HepG2 (cell line): ENCODE measurements at regions not wholly inside any gene's neighbourhood (a gene's known extent, or its start where the extent isn't known, plus 50 kb on each side); places are given as distances from the start of the nearest gene placed in this dataset.

ENCODE experiments used
- ATAC-seq: fragments of 200-7000 bp; cut with Tn5 transposase; 3 replicates; pipeline ENCODE4 v1.9.1; 2020; ENCODE audit warnings: mild to moderate bottlenecking, moderate library complexity
- BruUV-seq: library from RNA; stranded (reverse); fragments of 400-500 nt; replicated peaks from 2 replicates; lab custom pipeline; 2021; lab: Mats Ljungman, UMichigan
- CTCF ChIA-PET: fragments of 300-600 bp; formaldehyde crosslinking; extraction: SDS; loops from one replicate; lab custom pipeline; 2021; ENCODE audit warnings: low total read pairs, inconsistent platforms, low intra/inter-chr PET ratio; lab: Yijun Ruan, JAX
- POLR2A ChIA-PET: fragments of 350-600 bp; sonication (Branson Sonifier 250); formaldehyde crosslinking; loops from one replicate; lab custom pipeline; 2020; ENCODE audit warnings: antibody characterized with exemption, inconsistent platforms; lab: Yijun Ruan, JAX
- DNase-seq: peaks from one replicate; pipeline ENCODE4 v3.0.0-alpha.2; 2015; ENCODE audit warnings: low spot score
- FAIRE-seq: peaks from 3 replicates; lab custom pipeline; 2011; peaks lifted over from hg19 to GRCh38; lab: Jason Lieb, UNC
- H2AFZ ChIP-seq: one replicate; pipeline ENCODE4 v1.6.1; 2011; ENCODE audit warnings: low read length, inconsistent platforms
- H3K27ac ChIP-seq: fragments of 300-600 bp; 3 replicates; pipeline ENCODE4 v1.8.0; 2011; ENCODE audit warnings: mixed run types, mild to moderate bottlenecking, mixed read lengths, low read length, inconsistent platforms; ENCODE audit not compliant: insufficient read depth; ENCODE audit errors: extremely low read length
- H3K27me3 ChIP-seq, 2 experiments: fragments of 200-600 bp in 1 of 2; 2 replicates in 1 of 2; 3 replicates in 1 of 2; pipeline versions ENCODE4 v1.6.0 to v1.8.0; 2011; ENCODE audit warnings: low read length in 2 of 2, mild to moderate bottlenecking in 2 of 2, moderate library complexity in 2 of 2, inconsistent platforms in 1 of 2; ENCODE audit not compliant: insufficient read depth in 2 of 2, control insufficient read depth in 1 of 2
- H3K36me3 ChIP-seq, 2 experiments: fragments of 200-600 bp in 1 of 2; replicated peaks in 1 of 2; 2 replicates in 1 of 2; 3 replicates in 1 of 2; pipeline versions ENCODE4 v1.5.1 to v1.8.0; 2011; ENCODE audit warnings: low read length in 2 of 2, inconsistent platforms in 1 of 2; ENCODE audit not compliant: insufficient read depth in 2 of 2, control insufficient read depth in 1 of 2
- H3K4me1 ChIP-seq: 2 replicates; pipeline ENCODE4 v1.5.1; 2012; ENCODE audit warnings: low read length, inconsistent platforms; ENCODE audit not compliant: insufficient read depth
- H3K4me2 ChIP-seq: 2 replicates; pipeline ENCODE4 v1.6.0; 2011; ENCODE audit warnings: low read depth, low read length, inconsistent platforms
- H3K4me3 ChIP-seq, 3 experiments: fragments of 200-600 bp in 1 of 3; sonication (generic), shearing (Covaris generic) in 1 of 3; replicated peaks in 1 of 3; 2 replicates each; pipeline ENCODE4 v1.5.1; 2011 to 2016; ENCODE audit warnings: low read length in 3 of 3, inconsistent platforms in 2 of 3, low read depth in 2 of 3, mild to moderate bottlenecking in 2 of 3, control low read depth in 1 of 3, mixed read lengths in 1 of 3; ENCODE audit not compliant: insufficient read depth in 1 of 3
- H3K79me2 ChIP-seq: one replicate; pipeline ENCODE4 v1.6.1; 2011; ENCODE audit warnings: low read length, inconsistent platforms; ENCODE audit not compliant: insufficient read depth
- H3K9ac ChIP-seq: 2 replicates; pipeline ENCODE4 v1.6.0; 2011; ENCODE audit warnings: mild to moderate bottlenecking, low read depth, low read length, inconsistent platforms; ENCODE audit not compliant: insufficient read depth
- H3K9me3 ChIP-seq: 2 replicates; pipeline ENCODE4 v1.5.1; 2012; ENCODE audit warnings: mild to moderate bottlenecking, low read length
- H4K20me1 ChIP-seq: 2 replicates; pipeline ENCODE4 v1.6.0; 2011; ENCODE audit warnings: inconsistent platforms, mild to moderate bottlenecking, low read length, moderate library complexity; ENCODE audit not compliant: insufficient read depth
- ADNP ChIP-seq: sonication (generic); formaldehyde crosslinking; IDR thresholded peaks from 2 replicates; pipeline ENCODE4 v1.4.0; 2020; ENCODE audit warnings: missing genetic modification reagents
- FOXO1 ChIP-seq: sonication (generic); formaldehyde crosslinking; IDR thresholded peaks from 2 replicates; pipeline ENCODE4 v1.4.0; 2020; ENCODE audit warnings: missing genetic modification reagents
- GABPA ChIP-seq, 2 experiments: IDR thresholded peaks; 2 replicates each; pipeline ENCODE4 v1.6.1; 2011 to 2016; ENCODE audit warnings: low read depth in 2 of 2, low read length in 1 of 2, missing biosample characterization in 1 of 2, missing genetic modification characterization in 1 of 2
- NCOA1 ChIP-seq: sonication (generic); formaldehyde crosslinking; IDR thresholded peaks from 2 replicates; pipeline ENCODE4 v1.9.0; 2021; ENCODE audit warnings: missing genetic modification reagents
- NR3C1 ChIP-seq: sonication (generic); formaldehyde crosslinking; IDR thresholded peaks from 2 replicates; pipeline ENCODE4 v1.4.0; 2020; ENCODE audit warnings: missing genetic modification reagents
- RXRB ChIP-seq: IDR thresholded peaks from 2 replicates; pipeline ENCODE4 v1.6.1; 2016; ENCODE audit warnings: borderline replicate concordance, missing genetic modification reagents, missing compliant biosample characterization
- TOPORS ChIP-seq: sonication (generic); formaldehyde crosslinking; IDR thresholded peaks from 2 replicates; pipeline ENCODE4 v1.8.0; 2023; ENCODE audit warnings: mild to moderate bottlenecking, missing genetic modification reagents
- ZNF205 ChIP-seq: IDR thresholded peaks from 2 replicates; pipeline ENCODE4 v1.6.1; 2018; ENCODE audit warnings: missing biosample characterization, missing genetic modification reagents
- ZNF556 ChIP-seq: sonication (generic); formaldehyde crosslinking; IDR thresholded peaks from 2 replicates; pipeline ENCODE4 v1.4.0; 2020; ENCODE audit warnings: mild to moderate bottlenecking, missing genetic modification reagents, borderline replicate concordance
- ZNF605 ChIP-seq: sonication (generic); formaldehyde crosslinking; IDR thresholded peaks from 2 replicates; pipeline ENCODE4 v1.8.0; 2022; ENCODE audit warnings: mild to moderate bottlenecking, missing genetic modification reagents
- ZNF703 ChIP-seq: sonication (generic); formaldehyde crosslinking; IDR thresholded peaks from 2 replicates; pipeline ENCODE4 v1.5.1; 2020; ENCODE audit warnings: missing genetic modification reagents, mild to moderate bottlenecking, moderate library complexity, borderline replicate concordance
- ZNF777 ChIP-seq: sonication (generic); formaldehyde crosslinking; IDR thresholded peaks from 2 replicates; pipeline ENCODE4 v1.4.0; 2020; ENCODE audit warnings: missing genetic modification reagents
- ZNF83 ChIP-seq: sonication (generic); formaldehyde crosslinking; IDR thresholded peaks from 2 replicates; pipeline ENCODE4 v1.4.0; 2020; ENCODE audit warnings: missing genetic modification reagents, mild to moderate bottlenecking, borderline replicate concordance
- ZSCAN12 ChIP-seq: sonication (generic); formaldehyde crosslinking; IDR thresholded peaks from 2 replicates; pipeline ENCODE4 v1.9.0; 2021; ENCODE audit warnings: mild to moderate bottlenecking, missing genetic modification reagents
- WGBS: methylation state at CpG from one replicate; pipeline ENCODE4 v1.1.6; 2017; ENCODE audit warnings: low lambda C conversion rate; 5-methylcytosine and 5-hydroxymethylcytosine counted together
- in situ Hi-C: cut with HindIII; loops from 2 replicates; pipeline ENCODE4 v1.10.0; 2017; ENCODE audit warnings: low pct_unique_long_range_greater_than_20kb; ENCODE audit not compliant: extremely low pct_ligation_motif_present
- intact Hi-C: fragments of 100-400 bp; cut with micrococcal nuclease; formaldehyde crosslinking; loops from one replicate; pipeline ENCODE4 v1.10.0; 2022; ENCODE audit not compliant: unreplicated experiment
- TF ChIP-seq, protein P1 (sequence below): sonication (generic); formaldehyde crosslinking; conservative IDR thresholded peaks from 2 replicates; pipeline ENCODE4 v1.4.0; 2020; ENCODE audit warnings: missing genetic modification reagents

DNA sequence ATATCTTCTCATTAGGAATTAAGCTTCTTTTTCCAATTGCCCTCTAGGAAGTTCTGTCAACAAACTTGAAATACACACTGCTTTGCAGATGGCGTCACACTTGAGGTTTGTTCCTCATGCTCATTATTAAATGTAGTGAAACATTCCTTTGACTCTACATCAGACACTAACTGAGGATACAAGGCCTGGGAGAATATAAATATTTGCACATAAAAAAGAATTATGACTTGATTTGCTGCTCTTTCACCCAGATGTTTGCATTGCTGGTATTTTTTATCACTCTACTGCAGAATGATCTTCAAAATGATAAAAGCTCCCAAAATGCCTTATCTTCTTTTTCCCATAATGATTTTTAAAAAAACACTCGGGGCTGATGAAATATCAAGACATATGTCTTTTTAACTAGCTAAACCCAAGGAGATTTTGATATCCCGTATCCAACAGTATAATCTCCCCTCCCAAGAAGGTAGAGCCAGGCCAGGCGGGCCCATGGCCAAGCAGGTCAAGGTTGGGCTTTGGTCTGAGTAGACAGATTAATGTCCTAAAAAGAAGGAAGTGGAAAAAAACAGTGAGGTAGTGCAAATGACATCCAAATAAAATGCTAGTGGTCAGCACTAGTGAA is 264.6 kb downstream of the HHIPL2 start:
- BruUV-seq: no TSS peak
- TF ChIP-seq ZSCAN12 (CRISPR knock-in tag): no peak
- no peak for TF ChIP-seq ZNF556 (CRISPR knock-in tag)
- TF ChIP-seq, protein P1, sequence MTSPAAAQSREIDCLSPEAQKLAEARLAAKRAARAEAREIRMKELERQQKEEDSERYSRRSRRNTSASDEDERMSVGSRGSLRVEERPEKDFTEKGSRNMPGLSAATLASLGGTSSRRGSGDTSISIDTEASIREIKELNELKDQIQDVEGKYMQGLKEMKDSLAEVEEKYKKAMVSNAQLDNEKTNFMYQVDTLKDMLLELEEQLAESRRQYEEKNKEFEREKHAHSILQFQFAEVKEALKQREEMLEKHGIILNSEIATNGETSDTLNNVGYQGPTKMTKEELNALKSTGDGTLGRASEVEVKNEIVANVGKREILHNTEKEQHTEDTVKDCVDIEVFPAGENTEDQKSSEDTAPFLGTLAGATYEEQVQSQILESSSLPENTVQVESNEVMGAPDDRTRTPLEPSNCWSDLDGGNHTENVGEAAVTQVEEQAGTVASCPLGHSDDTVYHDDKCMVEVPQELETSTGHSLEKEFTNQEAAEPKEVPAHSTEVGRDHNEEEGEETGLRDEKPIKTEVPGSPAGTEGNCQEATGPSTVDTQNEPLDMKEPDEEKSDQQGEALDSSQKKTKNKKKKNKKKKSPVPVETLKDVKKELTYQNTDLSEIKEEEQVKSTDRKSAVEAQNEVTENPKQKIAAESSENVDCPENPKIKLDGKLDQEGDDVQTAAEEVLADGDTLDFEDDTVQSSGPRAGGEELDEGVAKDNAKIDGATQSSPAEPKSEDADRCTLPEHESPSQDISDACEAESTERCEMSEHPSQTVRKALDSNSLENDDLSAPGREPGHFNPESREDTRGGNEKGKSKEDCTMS: no peak
- TF ChIP-seq NR3C1: no peak
- no peak for TF ChIP-seq GABPA (IDR thresholded peaks at IDR 0.05; ENCODE audit: low read depth, low read length)
- no peak for TF ChIP-seq GABPA (CRISPR knock-in tag; IDR thresholded peaks at IDR 0.05; ENCODE audit: low read depth)
- no peak for TF ChIP-seq TOPORS (CRISPR knock-in tag)
- TF ChIP-seq NCOA1 (CRISPR knock-in tag): no peak
- TF ChIP-seq RXRB: no peak
- TF ChIP-seq ZNF205 (CRISPR knock-in tag): no peak
- TF ChIP-seq FOXO1 (CRISPR knock-in tag): no peak
- no peak for TF ChIP-seq ADNP (CRISPR knock-in tag)
- TF ChIP-seq ZNF777 (CRISPR knock-in tag): no peak
- TF ChIP-seq ZNF703: no peak
- TF ChIP-seq ZNF605 (CRISPR knock-in tag): no peak
- no peak for TF ChIP-seq ZNF83 (CRISPR knock-in tag)
- in situ Hi-C loops (no loop called here), intact Hi-C loops (no loop called here)
- CTCF ChIA-PET: no interaction called here
- Histone ChIP-seq H3K27ac (no peak overlapping the region), H3K36me3 (no peaks in the 10 kb centered on the region), H3K4me3 (no peak overlapping the region), H3K9me3 (no peaks in the 10 kb centered on the region), H3K4me2 (no peak overlapping the region), H3K79me2 (no peaks in the 10 kb centered on the region), H4K20me1 (no peaks in the 10 kb centered on the region), H3K9ac (no peak overlapping the region), H2AFZ (no peak overlapping the region), H3K27me3 (no peaks in the 10 kb centered on the region), H3K4me1 (no peaks in the 10 kb centered on the region)
- no peak for ATAC-seq
- DNase-seq: no peak
- WGBS: 2% methylated on average over 4 of the region's 4 CpGs
- no peak for FAIRE-seq
- POLR2A ChIA-PET: no interaction called here
